Sigmoid colon (tissue), 6 donors: ENCODE measurements at regions not wholly inside any gene's neighbourhood (a gene's known extent, or its start where the extent isn't known, plus 50 kb on each side); places are given as distances from the start of the nearest gene placed in this dataset.

Experiments used
- DNase-seq: peaks from one replicate; pipeline ENCODE4 v3.0.0-alpha.2; 2019
- H3K27ac ChIP-seq, 4 donors: fragments of 200-600 bp; sonication (generic); one replicate each; pipeline ENCODE4 v1.5.1; 2016 to 2019; ENCODE audit warnings: mild to moderate bottlenecking in 1 of 4
- H3K27me3 ChIP-seq, 3 donors: fragments of 200-600 bp; sonication (generic); one replicate each; pipeline ENCODE4 v1.5.1; 2019; ENCODE audit warnings: mild to moderate bottlenecking in 1 of 3
- H3K36me3 ChIP-seq, 4 donors: fragments of 200-600 bp; sonication (generic); one replicate each; pipeline ENCODE4 v1.5.1; 2016 to 2019
- H3K4me1 ChIP-seq, 4 donors: fragments of 200-600 bp; sonication (generic); one replicate each; pipeline ENCODE4 v1.5.1; 2017 to 2019
- H3K4me3 ChIP-seq, 4 donors: fragments of 200-600 bp; sonication (generic); one replicate each; pipeline ENCODE4 v1.5.1; 2017 to 2019; ENCODE audit warnings: mild to moderate bottlenecking in 2 of 4, moderate library complexity in 1 of 4
- H3K9me3 ChIP-seq, 4 donors: fragments of 200-600 bp in 3 of 4; sonication (generic) in 3 of 4; one replicate each; pipeline versions ENCODE4 v1.5.1 to v1.6.1; 2013 to 2019
- CTCF ChIP-seq, 4 experiments: fragments of 450-650 bp in 3 of 4; fragments of 200-600 bp in 1 of 4; IDR thresholded peaks; one replicate each; pipeline ENCODE4 v1.5.1; 2016 to 2019; ENCODE audit warnings: antibody characterized with exemption in 4 of 4, mild to moderate bottlenecking in 3 of 4, moderate library complexity in 2 of 4
- EP300 ChIP-seq, 4 donors: sonication (generic); formaldehyde crosslinking; IDR thresholded peaks; one replicate each; pipeline ENCODE4 v1.6.1; 2017; ENCODE audit warnings: antibody characterized with exemption in 4 of 4
- POLR2A ChIP-seq, 2 donors: fragments of 450-650 bp; IDR thresholded peaks; one replicate each; pipeline ENCODE4 v1.6.1; 2016; ENCODE audit warnings: antibody characterized with exemption in 2 of 2, mild to moderate bottlenecking in 2 of 2, moderate library complexity in 2 of 2
- POLR2AphosphoS5 ChIP-seq, 4 donors: sonication (generic); formaldehyde crosslinking; IDR thresholded peaks; one replicate each; pipeline ENCODE4 v1.6.1; 2017; ENCODE audit warnings: antibody characterized with exemption in 4 of 4
- WGBS, 2 donors: extraction: QIAGEN DNeasy Blood & Tissue Kit; methylation state at CpG; one replicate each; pipeline ENCODE4 v1.1.7; 2013; 5-methylcytosine and 5-hydroxymethylcytosine counted together
- intact Hi-C: fragments of 100-400 bp; cut with DNase I; formaldehyde crosslinking; loops from one replicate; pipeline ENCODE4 v1.15.1; 2023
- donor health status: healthy with polysubstance abuse.
- donor health status: healthy.

DNA sequence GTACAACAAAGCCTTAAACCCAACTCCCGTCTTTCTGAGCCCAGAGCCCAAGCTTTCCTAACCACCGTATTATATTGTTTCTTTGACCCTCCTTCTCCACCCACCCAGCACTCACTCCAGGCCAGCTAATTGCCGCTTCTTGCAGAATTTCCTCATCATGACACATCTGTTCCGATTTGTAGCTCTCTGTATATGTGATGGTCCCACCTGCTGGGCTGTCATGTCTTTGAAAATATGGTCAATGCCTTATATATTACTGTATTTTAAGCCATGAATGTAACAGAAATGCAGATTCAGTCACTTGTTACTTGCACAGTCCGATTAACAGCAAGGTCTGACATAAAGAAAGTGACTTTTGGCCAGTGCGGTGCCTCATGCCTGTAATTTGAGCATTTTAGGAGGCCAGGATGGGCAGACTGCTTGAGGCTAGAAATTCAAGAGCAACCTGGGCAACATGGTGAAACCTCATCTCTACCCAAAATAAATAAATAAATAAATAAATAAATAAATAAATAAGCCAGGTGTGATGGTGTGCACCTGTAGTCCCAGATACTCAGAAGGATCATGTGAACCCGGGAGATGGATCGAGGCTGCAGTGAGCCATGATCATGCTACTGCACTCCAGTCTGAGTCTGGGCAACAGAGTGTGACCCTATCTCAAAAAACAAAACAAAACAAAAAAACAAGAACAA, 359.8 kb downstream of the ATP23 start:
- WGBS, 2 donors: 91 to 95% methylated on average over 8 of the region's 8 CpGs
- Histone ChIP-seq H3K36me3 (no peaks in the 10 kb centered on the region), H3K9me3 (no peaks in the 10 kb centered on the region), H3K27me3 (no peaks in the 10 kb centered on the region), H3K4me1 (no peaks in the 10 kb centered on the region), H3K27ac (no peak overlapping the region), H3K4me3 (no peak overlapping the region)
- DNase-seq: no peak
- TF ChIP-seq EP300 (IDR thresholded peaks at IDR 0.05) (no peak), POLR2A (IDR thresholded peaks at IDR 0.05) (no peak), POLR2AphosphoS5 (IDR thresholded peaks at IDR 0.05) (no peak), CTCF (IDR thresholded peaks at IDR 0.05) (no peak)
- intact Hi-C loops: no loop called here

DNA sequence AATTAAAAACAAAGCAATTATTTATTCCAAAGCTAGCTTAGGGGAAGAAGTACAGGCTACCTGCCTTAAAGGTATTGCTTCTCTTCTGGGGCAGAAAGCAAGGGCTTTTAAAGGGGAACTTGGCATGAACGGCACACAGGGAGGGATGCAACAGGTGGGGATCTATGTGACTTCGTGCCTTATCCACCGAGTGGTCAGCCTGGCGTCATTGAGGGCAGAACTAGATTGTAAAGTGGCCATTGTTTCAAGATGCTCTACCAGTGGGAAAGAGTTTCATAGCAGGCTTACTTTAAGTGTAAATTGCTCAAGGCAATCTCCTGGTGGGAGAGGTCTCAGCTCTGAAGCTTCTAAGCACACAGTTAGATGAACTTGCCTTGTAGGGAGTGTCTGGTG, 360.4 kb downstream of the ATP23 start:
- no peak for DNase-seq
- Histone ChIP-seq H3K36me3 (no peaks in the 10 kb centered on the region), H3K9me3 (no peaks in the 10 kb centered on the region), H3K27me3 (no peaks in the 10 kb centered on the region), H3K4me3 (no peak overlapping the region), H3K27ac (no peak overlapping the region), H3K4me1 (no peaks in the 10 kb centered on the region)
- 84 to 91% methylated on average over 4 of the region's 4 CpGs for WGBS, 2 donors
- intact Hi-C loops: no loop called here
- no peak for TF ChIP-seq CTCF (IDR thresholded peaks at IDR 0.05)
- TF ChIP-seq POLR2AphosphoS5 (IDR thresholded peaks at IDR 0.05): no peak
- TF ChIP-seq POLR2A (IDR thresholded peaks at IDR 0.05): no peak
- TF ChIP-seq EP300 (IDR thresholded peaks at IDR 0.05): no peak

DNA sequence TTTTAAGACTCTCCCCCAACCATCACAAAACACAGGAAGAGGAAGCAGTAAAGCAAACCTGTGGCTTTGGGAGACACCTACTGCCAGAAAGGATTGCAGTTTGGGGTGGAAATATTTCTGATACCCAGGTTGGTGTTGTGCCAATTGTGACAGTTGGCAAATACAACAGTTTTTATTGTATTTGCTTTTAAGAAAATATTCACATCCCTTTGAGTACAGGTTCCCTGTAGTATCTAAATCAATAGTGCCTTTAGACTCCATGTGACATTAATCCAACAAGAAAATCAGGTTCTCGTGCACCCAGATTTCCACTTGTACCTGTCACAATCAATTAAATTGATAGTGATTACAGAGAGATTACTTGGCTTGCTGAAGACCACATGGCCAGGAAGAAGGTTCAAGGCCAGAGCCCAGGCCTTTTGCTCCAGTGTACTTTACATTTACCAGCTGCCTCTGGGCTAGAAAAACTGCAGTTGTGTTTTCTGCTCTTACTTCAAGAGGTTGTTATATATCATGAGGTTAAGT, 361.2 kb downstream of the ATP23 start:
- no peaks in the 10 kb centered on the region for H3K9me3 ChIP-seq

GRCh38 chr12:58306266-58307000, 365.1 kb downstream of the ATP23 start:
- no peaks in the 10 kb centered on the region for H3K9me3 ChIP-seq
- peaks cover 0 to 12% (median 5%) of the 10 kb centered on the region in 4 donors for H3K4me1 ChIP-seq
- WGBS, 2 donors: 36 to 60% methylated on average over 1 of the region's 1 CpG
- H3K27ac ChIP-seq: no peak overlapping the region
- intact Hi-C loops: no loop called here
- no peaks in the 10 kb centered on the region for H3K36me3 ChIP-seq
- H3K4me3 ChIP-seq: no peak overlapping the region
- H3K27me3 ChIP-seq: no peaks in the 10 kb centered on the region
- TF ChIP-seq EP300 (IDR thresholded peaks at IDR 0.05): no peak
- TF ChIP-seq CTCF (IDR thresholded peaks at IDR 0.05): no peak
- TF ChIP-seq POLR2A (IDR thresholded peaks at IDR 0.05): no peak
- TF ChIP-seq POLR2AphosphoS5 (IDR thresholded peaks at IDR 0.05): no peak
- DNase-seq: no peak

More for the DNA sequence above, 361.2 kb downstream of the ATP23 start:
- WGBS, 2 donors: 18 to 48% methylated on average over 1 of the region's 1 CpG
- no peaks in the 10 kb centered on the region for H3K36me3 ChIP-seq
- H3K27me3 ChIP-seq: no peaks in the 10 kb centered on the region
- H3K4me1 ChIP-seq: no peaks in the 10 kb centered on the region
- intact Hi-C loops: no loop called here
- TF ChIP-seq POLR2A (IDR thresholded peaks at IDR 0.05) (no peak), EP300 (IDR thresholded peaks at IDR 0.05) (no peak), POLR2AphosphoS5 (IDR thresholded peaks at IDR 0.05) (no peak)
- no peak overlapping the region for H3K27ac ChIP-seq
- no peak overlapping the region for H3K4me3 ChIP-seq
- DNase-seq: no peak

DNA sequence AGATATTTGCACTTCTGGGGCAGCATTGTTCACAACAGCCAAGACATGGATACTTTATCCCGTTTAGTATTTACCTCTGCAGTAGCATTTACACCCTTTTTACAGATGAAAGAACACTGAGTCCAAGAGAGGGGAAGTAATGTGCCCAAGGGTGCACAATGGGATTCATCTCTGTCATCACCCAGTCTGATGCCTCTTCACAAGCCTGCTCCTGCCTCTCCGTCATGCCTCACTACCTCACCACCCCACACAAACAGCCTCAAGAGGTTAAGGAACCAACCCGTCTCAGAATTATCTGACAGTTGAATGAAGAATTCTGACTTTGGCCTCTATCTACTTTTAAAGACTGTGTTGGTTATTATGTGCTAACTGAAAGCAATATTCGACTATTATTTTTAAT, 368.4 kb downstream of the ATP23 start:
- peaks cover 0 to 13% (median 5%) of the 10 kb centered on the region in 4 donors for H3K4me1 ChIP-seq
- H3K27me3 ChIP-seq: no peaks in the 10 kb centered on the region
- no peaks in the 10 kb centered on the region for H3K9me3 ChIP-seq
- H3K4me3 ChIP-seq: no peak overlapping the region
- peak overlapping the region in 1 of 4 donors; percentile 52 for H3K27ac ChIP-seq
- TF ChIP-seq CTCF (IDR thresholded peaks at IDR 0.05) (no peak), POLR2AphosphoS5 (IDR thresholded peaks at IDR 0.05) (no peak), EP300 (IDR thresholded peaks at IDR 0.05) (no peak), POLR2A (IDR thresholded peaks at IDR 0.05) (no peak)
- no peaks in the 10 kb centered on the region for H3K36me3 ChIP-seq
- 75 to 77% methylated on average over 4 of the region's 4 CpGs for WGBS, 2 donors
- DNase-seq: no peak
- intact Hi-C loops: no loop called here
